Adrenal gland (tissue), 5 donors: ENCODE measurements at regions not wholly inside any gene's neighbourhood (a gene's known extent, or its start where the extent isn't known, plus 50 kb on each side); places are given as distances from the start of the nearest gene placed in this dataset.

ENCODE experiments used
- POLR2A ChIP-seq, 2 donors: fragments of 450-650 bp; IDR thresholded peaks; one replicate each; pipeline ENCODE4 v1.6.1; 2017; ENCODE audit warnings: antibody characterized with exemption in 2 of 2, mild to moderate bottlenecking in 2 of 2, moderate library complexity in 1 of 2
- TF ChIP-seq, protein P1 (sequence below), 6 experiments: fragments of 450-650 bp in 4 of 6; fragments of 200-600 bp in 2 of 6; sonication (generic) in 1 of 6; IDR thresholded peaks; 1 replicate in 5 of 6; 2 replicates in 1 of 6; pipeline versions ENCODE4 v1.5.1 to v1.8.0; 2016 to 2021; ENCODE audit warnings: antibody characterized with exemption in 6 of 6, mild to moderate bottlenecking in 2 of 6, moderate library complexity in 1 of 6
- donor health status: DM: no; HTN: no; CAD: no.

- TF ChIP-seq, protein P1, sequence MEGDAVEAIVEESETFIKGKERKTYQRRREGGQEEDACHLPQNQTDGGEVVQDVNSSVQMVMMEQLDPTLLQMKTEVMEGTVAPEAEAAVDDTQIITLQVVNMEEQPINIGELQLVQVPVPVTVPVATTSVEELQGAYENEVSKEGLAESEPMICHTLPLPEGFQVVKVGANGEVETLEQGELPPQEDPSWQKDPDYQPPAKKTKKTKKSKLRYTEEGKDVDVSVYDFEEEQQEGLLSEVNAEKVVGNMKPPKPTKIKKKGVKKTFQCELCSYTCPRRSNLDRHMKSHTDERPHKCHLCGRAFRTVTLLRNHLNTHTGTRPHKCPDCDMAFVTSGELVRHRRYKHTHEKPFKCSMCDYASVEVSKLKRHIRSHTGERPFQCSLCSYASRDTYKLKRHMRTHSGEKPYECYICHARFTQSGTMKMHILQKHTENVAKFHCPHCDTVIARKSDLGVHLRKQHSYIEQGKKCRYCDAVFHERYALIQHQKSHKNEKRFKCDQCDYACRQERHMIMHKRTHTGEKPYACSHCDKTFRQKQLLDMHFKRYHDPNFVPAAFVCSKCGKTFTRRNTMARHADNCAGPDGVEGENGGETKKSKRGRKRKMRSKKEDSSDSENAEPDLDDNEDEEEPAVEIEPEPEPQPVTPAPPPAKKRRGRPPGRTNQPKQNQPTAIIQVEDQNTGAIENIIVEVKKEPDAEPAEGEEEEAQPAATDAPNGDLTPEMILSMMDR (IDR thresholded peaks at IDR 0.05), result no peak
- no peak for TF ChIP-seq POLR2A (IDR thresholded peaks at IDR 0.05)
Observed at GRCh38 chr2:129910446-129911362, 68.8 kb upstream of the RAB6C start.
